A549 (cell line): ENCODE measurements at regions not wholly inside any gene's neighbourhood (a gene's known extent, or its start where the extent isn't known, plus 50 kb on each side); places are given as distances from the start of the nearest gene placed in this dataset.

Experiments
- ATAC-seq, 2 experiments: fragments of 200-7000 bp in 1 of 2; fragments of >200 bp in 1 of 2; cut with Nextera tagmentation in 1 of 2; cut with Tn5 transposase in 1 of 2; 3 replicates each; pipeline versions ENCODE4 v1.8.0 to v1.9.1; 2018 to 2020; ENCODE audit warnings: mild to moderate bottlenecking in 1 of 2, moderate library complexity in 1 of 2
- CTCF ChIA-PET: fragments of 300-600 bp; sonication (Branson Sonifier 250); formaldehyde crosslinking; extraction: SDS; loops from one replicate; lab custom pipeline; 2021; ENCODE audit warnings: antibody characterized with exemption, inconsistent platforms; lab: Yijun Ruan, JAX
- POLR2A ChIA-PET: fragments of 350-600 bp; formaldehyde crosslinking; extraction: SDS; loops from one replicate; lab custom pipeline; 2021; ENCODE audit warnings: antibody characterized with exemption, inconsistent platforms; lab: Yijun Ruan, JAX
- DNase-seq, 2 experiments: peaks; one replicate each; pipeline versions ENCODE4 v3.0.0 to v3.0.0-alpha.2; 2011 to 2016; ENCODE audit warnings: low read depth in 1 of 2, low spot score in 1 of 2
- FAIRE-seq: peaks from 2 replicates; lab custom pipeline; 2011; peaks lifted over from hg19 to GRCh38; lab: Jason Lieb, UNC
- H3K27ac ChIP-seq, 2 experiments: fragments of >200 bp; sonication (Bioruptor Twin); formaldehyde crosslinking; 3 replicates each; pipeline ENCODE4 v1.5.1; 2016 to 2017
- H3K4me1 ChIP-seq: fragments of >200 bp; sonication (Bioruptor Twin); formaldehyde crosslinking; 3 replicates; pipeline ENCODE4 v1.6.1; 2016
- H3K4me2 ChIP-seq: fragments of >200 bp; sonication (Bioruptor Twin); formaldehyde crosslinking; 3 replicates; pipeline ENCODE4 v1.6.1; 2016
- H3K4me3 ChIP-seq: fragments of >200 bp; sonication (Bioruptor Twin); formaldehyde crosslinking; 3 replicates; pipeline ENCODE4 v1.5.1; 2016
- H3K9me3 ChIP-seq: fragments of >200 bp; sonication (Bioruptor Twin); formaldehyde crosslinking; 3 replicates; pipeline ENCODE4 v1.6.1; 2016
- E2F6 ChIP-seq: IDR thresholded peaks from 2 replicates; pipeline ENCODE4 v1.6.1; 2012; ENCODE audit warnings: low read depth, borderline replicate concordance
- EHF ChIP-seq: fragments of 250-450 bp; sonication (Bioruptor Pico); IDR thresholded peaks from 2 replicates; pipeline ENCODE4 v1.5.0; 2020; ENCODE audit warnings: mild to moderate bottlenecking
- EHMT2 ChIP-seq: fragments of 200-600 bp; sonication (generic); IDR thresholded peaks from 2 replicates; pipeline ENCODE4 v1.6.1; 2016; ENCODE audit warnings: antibody characterized with exemption, low read depth, mild to moderate bottlenecking, moderate library complexity
- ELK1 ChIP-seq: fragments of 150-350 bp; IDR thresholded peaks from 2 replicates; pipeline ENCODE4 v1.6.1; 2014; ENCODE audit warnings: low read depth, mild to moderate bottlenecking, low read length
- FOSB ChIP-seq: fragments of 250-450 bp; sonication (Bioruptor Pico); IDR thresholded peaks from 2 replicates; pipeline ENCODE4 v1.5.0; 2020; ENCODE audit warnings: mild to moderate bottlenecking, moderate library complexity
- FOSL2 ChIP-seq, 2 experiments: fragments of 450-650 bp in 1 of 2; fragments of >200 bp in 1 of 2; sonication (Bioruptor Twin) in 1 of 2; formaldehyde crosslinking; IDR thresholded peaks; 2 replicates each; pipeline versions ENCODE4 v1.5.0 to v1.6.1; 2016 to 2020; ENCODE audit warnings: mild to moderate bottlenecking in 1 of 2, moderate library complexity in 1 of 2
- FOXS1 ChIP-seq: fragments of 250-450 bp; sonication (Bioruptor Pico); IDR thresholded peaks from 2 replicates; pipeline ENCODE4 v1.5.0; 2020; ENCODE audit warnings: mild to moderate bottlenecking, moderate library complexity
- HOXA7 ChIP-seq: fragments of 250-450 bp; sonication (Bioruptor Pico); IDR thresholded peaks from 2 replicates; pipeline ENCODE4 v1.5.0; 2020; ENCODE audit warnings: mild to moderate bottlenecking, moderate library complexity
- HOXB13 ChIP-seq: fragments of 250-450 bp; sonication (Bioruptor Pico); IDR thresholded peaks from 2 replicates; pipeline ENCODE4 v1.5.0; 2020; ENCODE audit warnings: low read depth, mild to moderate bottlenecking, moderate library complexity
- JUN ChIP-seq, 2 experiments: fragments of >200 bp; sonication (Bioruptor Twin); formaldehyde crosslinking; IDR thresholded peaks; 2 replicates in 1 of 2; 3 replicates in 1 of 2; pipeline ENCODE4 v1.6.1; 2016 to 2017
- JUNB ChIP-seq: fragments of >200 bp; sonication (Bioruptor Twin); formaldehyde crosslinking; IDR thresholded peaks from 2 replicates; pipeline ENCODE4 v1.6.1; 2016
- KDM1A ChIP-seq: fragments of 200-600 bp; sonication (generic); IDR thresholded peaks from 2 replicates; pipeline ENCODE4 v1.6.1; 2016; ENCODE audit warnings: low read depth, mild to moderate bottlenecking
- MAFK ChIP-seq: fragments of 450-650 bp; IDR thresholded peaks from 2 replicates; pipeline ENCODE4 v1.6.1; 2014; ENCODE audit not compliant: partially characterized antibody
- MYC ChIP-seq: IDR thresholded peaks from 2 replicates; pipeline ENCODE4 v1.6.1; 2012; ENCODE audit warnings: mild to moderate bottlenecking, inconsistent platforms, low read length, improper control_type of control experiment, borderline replicate concordance
- NPAS2 ChIP-seq: fragments of 250-450 bp; sonication (Bioruptor Pico); IDR thresholded peaks from 2 replicates; pipeline ENCODE4 v1.8.0; 2022; ENCODE audit warnings: mild to moderate bottlenecking, moderate library complexity, borderline replicate concordance
- RCOR1 ChIP-seq: fragments of 150-350 bp; IDR thresholded peaks from 2 replicates; pipeline ENCODE4 v1.6.1; 2014; ENCODE audit warnings: antibody characterized with exemption, low read length, low read depth
- REST ChIP-seq: fragments of 200-600 bp; sonication (generic); IDR thresholded peaks from 2 replicates; pipeline ENCODE4 v1.6.1; 2016; ENCODE audit warnings: antibody characterized with exemption, mild to moderate bottlenecking, moderate library complexity
- RFX5 ChIP-seq: fragments of 450-650 bp; IDR thresholded peaks from 2 replicates; pipeline ENCODE4 v1.7.1; 2014; ENCODE audit warnings: antibody characterized with exemption, mild to moderate bottlenecking, moderate library complexity
- SREBF2 ChIP-seq: fragments of 450-650 bp; IDR thresholded peaks from 2 replicates; pipeline ENCODE4 v1.6.1; 2014; ENCODE audit warnings: mild to moderate bottlenecking, moderate library complexity
- TP53 ChIP-seq: fragments of 250-450 bp; sonication (Bioruptor Pico); IDR thresholded peaks from 2 replicates; pipeline ENCODE4 v1.5.0; 2021; ENCODE audit warnings: mild to moderate bottlenecking, moderate library complexity
- ZC3H11A ChIP-seq: fragments of 450-650 bp; IDR thresholded peaks from 2 replicates; pipeline ENCODE4 v1.6.1; 2014; ENCODE audit warnings: antibody characterized with exemption, mild to moderate bottlenecking
- ZFP36 ChIP-seq: fragments of 450-650 bp; IDR thresholded peaks from 2 replicates; pipeline ENCODE4 v1.6.1; 2014; ENCODE audit warnings: borderline replicate concordance; ENCODE audit not compliant: partially characterized antibody
- WGBS: methylation state at CpG from one replicate; pipeline ENCODE4 v1.1.6; 2017; ENCODE audit errors: missing lambda C conversion rate; 5-methylcytosine and 5-hydroxymethylcytosine counted together
- TF ChIP-seq, protein P1 (sequence below): IDR thresholded peaks from 2 replicates; pipeline ENCODE4 v1.6.1; 2012

DNA sequence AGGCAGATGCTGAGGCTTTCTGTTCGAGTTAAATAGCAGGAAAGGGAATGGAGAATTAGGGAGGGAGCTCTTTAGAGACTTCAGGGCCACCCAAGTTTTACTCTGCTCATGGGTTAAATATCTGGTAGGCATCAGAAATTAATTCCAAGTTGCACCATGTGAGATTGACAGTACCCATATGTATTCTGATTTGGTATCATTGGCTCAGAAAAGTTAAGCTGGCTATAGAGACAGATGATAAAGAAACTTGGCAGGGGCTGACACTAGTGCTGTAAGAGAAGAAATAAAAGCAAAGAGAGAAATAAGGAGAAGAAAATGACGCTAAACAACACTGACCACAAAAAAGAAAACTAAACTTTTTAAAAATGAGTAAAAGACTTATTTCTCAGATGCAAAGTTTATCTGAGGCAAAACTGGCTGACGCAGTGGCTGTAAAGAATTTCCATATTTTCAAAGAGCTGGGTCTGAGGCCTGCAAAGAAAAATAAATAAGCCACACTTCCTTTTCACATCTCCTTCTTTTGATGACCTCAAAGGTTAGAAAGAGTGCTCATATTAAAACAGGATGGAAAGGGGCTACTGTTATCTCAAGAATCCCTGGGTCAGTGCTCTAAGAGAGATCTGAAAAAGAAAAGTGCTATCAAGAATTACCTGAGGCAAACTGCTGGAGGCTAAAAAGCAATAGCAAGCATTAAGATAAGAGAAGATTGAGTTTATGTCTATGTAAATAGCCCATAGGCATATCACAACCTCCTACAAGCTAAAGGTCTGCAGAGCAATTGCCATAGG lies 399.0 kb upstream of the MEF2C start:
- Histone ChIP-seq H3K4me3 (no peak overlapping the region), H3K4me2 (no peak overlapping the region), H3K27ac (no peak overlapping the region), H3K4me1 (no peaks in the 10 kb centered on the region), H3K9me3 (no peaks in the 10 kb centered on the region)
- DNase-seq (no peak), FAIRE-seq (no peak), ATAC-seq (no peak)
- 7% methylated on average over 3 of the region's 3 CpGs for WGBS
- TF ChIP-seq NPAS2 (CRISPR knock-in tag) (no peak), FOXS1 (CRISPR knock-in tag) (no peak), HOXA7 (no peak), MYC (no peak), EHMT2 (no peak), MAFK (no peak), JUNB (no peak), FOSB (CRISPR knock-in tag) (no peak), SREBF2 (no peak), TP53 (CRISPR knock-in tag) (no peak), KDM1A (no peak), E2F6 (no peak), JUN (IDR thresholded peaks at IDR 0.05) (no peak), ELK1 (no peak), RCOR1 (no peak), ZC3H11A (no peak), RFX5 (no peak)
- TF ChIP-seq, protein P1, sequence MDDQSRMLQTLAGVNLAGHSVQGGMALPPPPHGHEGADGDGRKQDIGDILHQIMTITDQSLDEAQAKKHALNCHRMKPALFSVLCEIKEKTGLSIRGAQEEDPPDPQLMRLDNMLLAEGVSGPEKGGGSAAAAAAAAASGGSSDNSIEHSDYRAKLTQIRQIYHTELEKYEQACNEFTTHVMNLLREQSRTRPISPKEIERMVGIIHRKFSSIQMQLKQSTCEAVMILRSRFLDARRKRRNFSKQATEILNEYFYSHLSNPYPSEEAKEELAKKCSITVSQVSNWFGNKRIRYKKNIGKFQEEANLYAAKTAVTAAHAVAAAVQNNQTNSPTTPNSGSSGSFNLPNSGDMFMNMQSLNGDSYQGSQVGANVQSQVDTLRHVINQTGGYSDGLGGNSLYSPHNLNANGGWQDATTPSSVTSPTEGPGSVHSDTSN, result no peak
- ChIA-PET POLR2A (no interaction called here), CTCF (interaction anchor here (1.0 kb wide), 1 partner anchor 11 kb away, joined by 3 read pairs; no protein-coding TSS in a partner anchor)

DNA sequence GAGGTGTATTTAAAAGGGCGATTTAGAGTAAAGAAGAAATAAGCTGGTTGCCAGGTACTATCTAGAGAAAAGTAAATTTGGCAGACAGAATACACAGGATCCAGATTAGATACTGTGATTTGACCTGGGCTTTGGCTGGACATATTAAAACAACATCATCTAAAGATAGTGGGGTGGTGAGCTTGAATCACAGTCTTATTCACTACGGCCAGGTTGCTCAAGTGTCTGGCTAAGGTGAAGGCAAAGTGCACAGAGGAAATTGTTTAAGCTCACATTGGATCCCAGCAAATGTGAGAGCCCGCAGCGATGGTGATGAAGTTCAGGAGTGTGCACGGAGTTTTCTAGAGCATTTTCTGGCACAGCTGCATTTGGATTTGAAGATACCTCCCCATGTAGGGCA lies 398.2 kb upstream of the MEF2C start:
- under 1% methylated on average over 5 of the region's 5 CpGs for WGBS
- H3K4me3 ChIP-seq, result no peak overlapping the region
- H3K9me3 ChIP-seq, result no peaks in the 10 kb centered on the region
- no peak overlapping the region for H3K27ac ChIP-seq
- TF ChIP-seq HOXB13 (CRISPR knock-in tag) (no peak), JUN (IDR thresholded peaks at IDR 0.05) (no peak)
- H3K4me2 ChIP-seq, result no peak overlapping the region
- FAIRE-seq (no peak), DNase-seq (no peak), ATAC-seq (no peak)
- no peaks in the 10 kb centered on the region for H3K4me1 ChIP-seq
- ChIA-PET CTCF (interaction anchor here (0.5 kb wide), 1 partner anchor 31 kb away, joined by 3 read pairs; no protein-coding TSS in a partner anchor), POLR2A (no interaction called here)

- CTCF ChIA-PET, result interaction anchor here (0.5 kb wide), 1 partner anchor 30 kb away, joined by 3 read pairs; no protein-coding TSS in a partner anchor
- Histone ChIP-seq H3K4me1 (no peaks in the 10 kb centered on the region), H3K4me3 (no peak overlapping the region), H3K27ac (no peak overlapping the region), H3K4me2 (no peak overlapping the region), H3K9me3 (no peaks in the 10 kb centered on the region)
- FAIRE-seq (no peak), ATAC-seq (no peak), DNase-seq (no peak)
- WGBS, result 3% methylated on average over 2 of the region's 2 CpGs
- POLR2A ChIA-PET, result no interaction called here
- TF ChIP-seq FOXS1 (CRISPR knock-in tag), result no peak
- TF ChIP-seq ZFP36, result no peak
- no peak for TF ChIP-seq HOXB13 (CRISPR knock-in tag)
- TF ChIP-seq NPAS2 (CRISPR knock-in tag), result no peak
- no peak for TF ChIP-seq FOSL2 (IDR thresholded peaks at IDR 0.05)
- TF ChIP-seq FOSL2 (CRISPR knock-in tag; IDR thresholded peaks at IDR 0.05), result no peak
- no peak for TF ChIP-seq EHF
- no peak for TF ChIP-seq REST
Observed at GRCh38 chr5:89280103-89281037, 397.4 kb upstream of the MEF2C start.
